Keratinocyte (primary cell): ENCODE measurements at regions not wholly inside any gene's neighbourhood (a gene's known extent, or its start where the extent isn't known, plus 50 kb on each side); places are given as distances from the start of the nearest gene placed in this dataset.

Source experiments
- DNase-seq: peaks from one replicate; pipeline ENCODE4 v3.0.0-alpha.2; 2011; ENCODE audit warnings: low read depth, missing footprints, low spot score
- FAIRE-seq: peaks from 2 replicates; lab custom pipeline; 2011; peaks lifted over from hg19 to GRCh38; lab: Jason Lieb, UNC
- H2AFZ ChIP-seq: 2 replicates; pipeline ENCODE4 v1.6.0; 2012; ENCODE audit warnings: low read length, control low read depth, inconsistent platforms; ENCODE audit not compliant: control insufficient read depth
- H3K27ac ChIP-seq: 2 replicates; pipeline ENCODE4 v1.5.1; 2011; ENCODE audit warnings: low read length; ENCODE audit not compliant: control insufficient read depth, insufficient read depth
- H3K27me3 ChIP-seq: 3 replicates; pipeline ENCODE4 v1.6.0; 2011; ENCODE audit warnings: low read length; ENCODE audit not compliant: control insufficient read depth, insufficient read depth; ENCODE audit errors: extremely low read depth
- H3K36me3 ChIP-seq, 2 experiments: 2 replicates in 1 of 2; 3 replicates in 1 of 2; pipeline ENCODE4 v1.5.1; 2011; ENCODE audit warnings: low read length in 2 of 2, mild to moderate bottlenecking in 1 of 2; ENCODE audit not compliant: control insufficient read depth in 2 of 2, insufficient read depth in 2 of 2; ENCODE audit errors: extremely low read depth in 1 of 2
- H3K4me1 ChIP-seq: 3 replicates; pipeline ENCODE4 v1.5.1; 2011; ENCODE audit warnings: low read length; ENCODE audit not compliant: control insufficient read depth, insufficient read depth; ENCODE audit errors: extremely low read depth
- H3K4me2 ChIP-seq: 3 replicates; pipeline ENCODE4 v1.6.0; 2011; ENCODE audit warnings: low read depth, low read length; ENCODE audit not compliant: control insufficient read depth, insufficient read depth; ENCODE audit errors: extremely low read depth
- H3K4me3 ChIP-seq, 3 experiments: fragments of 200-600 bp in 1 of 3; sonication (generic) in 1 of 3; 2 replicates in 2 of 3; 3 replicates in 1 of 3; pipeline ENCODE4 v1.5.1; 2011 to 2016; ENCODE audit warnings: low read length in 3 of 3, mild to moderate bottlenecking in 3 of 3, control low read depth in 2 of 3, inconsistent platforms in 1 of 3, low read depth in 1 of 3, mixed read lengths in 1 of 3, mixed run types in 1 of 3, moderate library complexity in 1 of 3; ENCODE audit not compliant: control insufficient read depth in 2 of 3, insufficient read depth in 2 of 3; ENCODE audit errors: extremely low read depth in 1 of 3
- H3K79me2 ChIP-seq: 2 replicates; pipeline ENCODE4 v1.6.0; 2012; ENCODE audit warnings: low read length; ENCODE audit not compliant: control insufficient read depth, insufficient read depth
- H3K9ac ChIP-seq: 3 replicates; pipeline ENCODE4 v1.6.0; 2011; ENCODE audit warnings: low read length; ENCODE audit not compliant: control insufficient read depth, insufficient read depth; ENCODE audit errors: extremely low read depth
- H3K9me1 ChIP-seq: 3 replicates; pipeline ENCODE4 v1.6.0; 2011; ENCODE audit warnings: low read length; ENCODE audit not compliant: control insufficient read depth, insufficient read depth; ENCODE audit errors: extremely low read depth
- H3K9me3 ChIP-seq: 2 replicates; pipeline ENCODE4 v1.5.1; 2012; ENCODE audit warnings: low read depth, low read length; ENCODE audit not compliant: control insufficient read depth
- H4K20me1 ChIP-seq: 3 replicates; pipeline ENCODE4 v1.6.0; 2011; ENCODE audit warnings: low read length; ENCODE audit not compliant: control insufficient read depth, insufficient read depth; ENCODE audit errors: extremely low read depth
- EZH2 ChIP-seq: IDR thresholded peaks from one replicate; pipeline ENCODE4 v1.6.1; 2012; ENCODE audit warnings: inconsistent platforms, mild to moderate bottlenecking, low read length, moderate library complexity
- dilution Hi-C: fragments of 300-500 bp; cut with MboI; formaldehyde crosslinking; loops from one replicate; pipeline ENCODE4 v1.7.0; 2020; ENCODE audit warnings: low sequenced_read_pairs; ENCODE audit not compliant: extremely low pct_ligation_motif_present
- TF ChIP-seq, protein P1 (sequence below), 3 experiments: IDR thresholded peaks in 1 of 3; conservative IDR thresholded peaks in 1 of 3; optimal IDR thresholded peaks in 1 of 3; 2 replicates in 2 of 3; 3 replicates in 1 of 3; pipeline versions ENCODE3 to v1.5.1; 2011; ENCODE audit warnings: low read length in 3 of 3, mild to moderate bottlenecking in 3 of 3, moderate library complexity in 2 of 3, control low read depth in 1 of 3, inconsistent platforms in 1 of 3; ENCODE audit not compliant: insufficient read depth in 2 of 3; ENCODE audit errors: extremely low read depth in 1 of 3

DNA sequence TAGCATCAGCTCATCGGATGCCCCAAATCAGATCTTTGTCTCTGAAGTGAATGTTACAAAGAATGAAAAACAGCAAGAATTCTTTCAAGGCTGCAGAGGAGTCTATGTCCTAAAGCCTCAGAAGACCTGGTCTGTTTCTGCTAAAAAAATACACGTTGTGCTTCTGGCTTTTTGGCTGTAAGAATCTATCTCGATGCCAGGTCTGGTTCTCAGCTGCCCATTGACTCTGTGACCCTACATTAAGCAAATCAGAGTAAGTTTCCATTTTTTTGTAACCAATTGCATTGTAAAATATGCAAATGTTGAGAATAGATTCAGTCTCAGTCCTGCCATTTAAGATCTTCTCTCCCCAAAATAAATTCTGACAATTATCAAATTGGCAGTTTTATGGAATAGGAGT lies 705.4 kb downstream of the RFPL4B start:
- no peak overlapping the region for H3K9ac ChIP-seq
- H3K9me1 ChIP-seq, result no peaks in the 10 kb centered on the region
- peak overlapping the region; percentile 6 for H2AFZ ChIP-seq
- no peaks in the 10 kb centered on the region for H3K79me2 ChIP-seq
- peaks cover 4% of the 10 kb centered on the region for H3K4me1 ChIP-seq
- dilution Hi-C loops, result no loop called here
- H3K27me3 ChIP-seq, result no peaks in the 10 kb centered on the region
- TF ChIP-seq, protein P1, sequence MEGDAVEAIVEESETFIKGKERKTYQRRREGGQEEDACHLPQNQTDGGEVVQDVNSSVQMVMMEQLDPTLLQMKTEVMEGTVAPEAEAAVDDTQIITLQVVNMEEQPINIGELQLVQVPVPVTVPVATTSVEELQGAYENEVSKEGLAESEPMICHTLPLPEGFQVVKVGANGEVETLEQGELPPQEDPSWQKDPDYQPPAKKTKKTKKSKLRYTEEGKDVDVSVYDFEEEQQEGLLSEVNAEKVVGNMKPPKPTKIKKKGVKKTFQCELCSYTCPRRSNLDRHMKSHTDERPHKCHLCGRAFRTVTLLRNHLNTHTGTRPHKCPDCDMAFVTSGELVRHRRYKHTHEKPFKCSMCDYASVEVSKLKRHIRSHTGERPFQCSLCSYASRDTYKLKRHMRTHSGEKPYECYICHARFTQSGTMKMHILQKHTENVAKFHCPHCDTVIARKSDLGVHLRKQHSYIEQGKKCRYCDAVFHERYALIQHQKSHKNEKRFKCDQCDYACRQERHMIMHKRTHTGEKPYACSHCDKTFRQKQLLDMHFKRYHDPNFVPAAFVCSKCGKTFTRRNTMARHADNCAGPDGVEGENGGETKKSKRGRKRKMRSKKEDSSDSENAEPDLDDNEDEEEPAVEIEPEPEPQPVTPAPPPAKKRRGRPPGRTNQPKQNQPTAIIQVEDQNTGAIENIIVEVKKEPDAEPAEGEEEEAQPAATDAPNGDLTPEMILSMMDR (optimal IDR thresholded peaks at IDR 0.05 in 1 of 3, IDR thresholded peaks at IDR 0.05 in 1 of 3, conservative IDR thresholded peaks at IDR 0.05 in 1 of 3; ENCODE audit: extremely low read depth in 1 of 3, insufficient read depth in 2 of 3, low read length in 3 of 3), result no peak
- no peak for TF ChIP-seq EZH2
- FAIRE-seq (no peak), DNase-seq (no peak)
- H4K20me1 ChIP-seq, result no peaks in the 10 kb centered on the region
- H3K4me3 ChIP-seq, result no peak overlapping the region
- no peaks in the 10 kb centered on the region for H3K9me3 ChIP-seq
- H3K4me2 ChIP-seq, result no peak overlapping the region
- H3K36me3 ChIP-seq, result no peaks in the 10 kb centered on the region
- no peak overlapping the region for H3K27ac ChIP-seq

DNA sequence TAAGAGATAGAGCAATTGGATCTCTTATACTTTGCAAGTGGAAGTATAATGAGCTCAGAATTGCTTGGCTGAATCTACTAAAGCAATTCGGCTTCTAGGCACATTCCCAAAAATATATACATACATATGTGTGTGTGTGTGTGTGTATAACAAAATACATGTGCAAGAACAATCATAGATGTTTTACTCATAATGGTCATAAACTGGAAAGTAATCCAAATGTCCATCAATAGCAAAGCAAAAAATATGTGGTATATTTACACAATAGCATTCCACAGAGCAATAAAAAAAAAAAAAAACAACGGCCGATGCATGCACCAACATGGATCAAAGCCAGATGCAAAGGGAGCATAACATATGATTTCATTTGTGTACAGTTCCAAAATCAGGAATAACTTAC lies 707.9 kb downstream of the RFPL4B start:
- Histone ChIP-seq H3K4me3 (no peak overlapping the region), H3K79me2 (no peaks in the 10 kb centered on the region), H3K27me3 (no peaks in the 10 kb centered on the region), H3K9ac (no peak overlapping the region), H3K36me3 (no peaks in the 10 kb centered on the region), H3K9me3 (no peaks in the 10 kb centered on the region), H3K4me1 (peaks cover 4% of the 10 kb centered on the region), H3K9me1 (no peaks in the 10 kb centered on the region), H3K27ac (no peak overlapping the region), H3K4me2 (no peak overlapping the region), H2AFZ (no peak overlapping the region), H4K20me1 (no peaks in the 10 kb centered on the region)
- DNase-seq, result no peak
- FAIRE-seq, result no peak
- TF ChIP-seq, protein P1 (optimal IDR thresholded peaks at IDR 0.05 in 1 of 3, IDR thresholded peaks at IDR 0.05 in 1 of 3, conservative IDR thresholded peaks at IDR 0.05 in 1 of 3; ENCODE audit: extremely low read depth in 1 of 3, insufficient read depth in 2 of 3, low read length in 3 of 3), result no peak
- no peak for TF ChIP-seq EZH2
- dilution Hi-C loops, result no loop called here
